ENCODE measurements at regions not wholly inside any gene's neighbourhood (a gene's known extent, or its start where the extent isn't known, plus 50 kb on each side); places are given as distances from the start of the nearest gene placed in this dataset.
"Not testable (repeated sequence)": the region's sequence is repeated elsewhere in the genome, so short reads cannot be mapped to it uniquely, and the experiment has no call there.

- no peak overlapping the region for H3K9ac ChIP-seq (ENCODE audit: low read length)
- no peak overlapping the region for H3K4me3 ChIP-seq (ENCODE audit: low read depth, low read length, poor library complexity, severe bottlenecking)
- TF ChIP-seq EZH2 (IDR thresholded peaks at IDR 0.05; ENCODE audit: borderline replicate concordance, low read length) (no peak), CTCF (IDR thresholded peaks at IDR 0.05; ENCODE audit: low read length) (no peak)
- no peaks in the 10 kb centered on the region for H4K20me1 ChIP-seq (ENCODE audit: insufficient read depth, low read length)
- no peaks in the 10 kb centered on the region for H3K9me3 ChIP-seq (ENCODE audit: low read length)
- no peaks in the 10 kb centered on the region for H3F3A ChIP-seq (ENCODE audit: insufficient read depth, low read length)
- no peaks in the 10 kb centered on the region; the same call in 1 of the 2 replicates for H3K9me2 ChIP-seq (ENCODE audit: low read depth, low read length)
- no peaks in the 10 kb centered on the region for H3K79me2 ChIP-seq (ENCODE audit: insufficient read depth, low read length)
- no peaks in the 10 kb centered on the region for H3K36me3 ChIP-seq (ENCODE audit: insufficient read depth, low read length)
- no peak overlapping the region for H2AFZ ChIP-seq (ENCODE audit: low read length)
- H3K4me1 ChIP-seq (ENCODE audit: insufficient read depth, low read length, severe bottlenecking): no peaks in the 10 kb centered on the region
- H3K27ac ChIP-seq (ENCODE audit: low read depth, low read length, poor library complexity, severe bottlenecking): no peak overlapping the region
- H3K4me2 ChIP-seq (ENCODE audit: low read length): no peak overlapping the region
- H3K27me3 ChIP-seq (ENCODE audit: insufficient read depth, low read length): no peaks in the 10 kb centered on the region
These were observed 1042.0 kb downstream of the DNAJB9 start for GRCh38 chr7:109611656-109612055.

GRCh38 chr7:109616551-109617069, 1046.9 kb downstream of the DNAJB9 start:
- Histone ChIP-seq H3F3A (ENCODE audit: insufficient read depth, low read length) (no peaks in the 10 kb centered on the region), H3K36me3 (ENCODE audit: insufficient read depth, low read length) (no peaks in the 10 kb centered on the region), H3K4me2 (ENCODE audit: low read length) (no peak overlapping the region), H3K9ac (ENCODE audit: low read length) (no peak overlapping the region), H3K4me1 (ENCODE audit: insufficient read depth, low read length, severe bottlenecking) (no peaks in the 10 kb centered on the region), H3K9me2 (ENCODE audit: low read depth, low read length) (no peaks in the 10 kb centered on the region), H4K20me1 (ENCODE audit: insufficient read depth, low read length) (no peaks in the 10 kb centered on the region), H3K79me2 (ENCODE audit: insufficient read depth, low read length) (no peaks in the 10 kb centered on the region), H3K27me3 (ENCODE audit: insufficient read depth, low read length) (no peaks in the 10 kb centered on the region), H2AFZ (ENCODE audit: low read length) (no peak overlapping the region), H3K9me3 (ENCODE audit: low read length) (no peaks in the 10 kb centered on the region), H3K4me3 (ENCODE audit: low read depth, low read length, poor library complexity, severe bottlenecking) (no peak overlapping the region), H3K27ac (ENCODE audit: low read depth, low read length, poor library complexity, severe bottlenecking) (no peak overlapping the region)
- TF ChIP-seq EZH2 (IDR thresholded peaks at IDR 0.05; ENCODE audit: borderline replicate concordance, low read length) (no peak), CTCF (IDR thresholded peaks at IDR 0.05; ENCODE audit: low read length) (no peak)

- H3K9me3 ChIP-seq (ENCODE audit: low read length): no peaks in the 10 kb centered on the region
- H3F3A ChIP-seq (ENCODE audit: insufficient read depth, low read length): no peaks in the 10 kb centered on the region
- H3K36me3 ChIP-seq (ENCODE audit: insufficient read depth, low read length): no peaks in the 10 kb centered on the region
- H3K4me3 ChIP-seq (ENCODE audit: low read depth, low read length, poor library complexity, severe bottlenecking): no peak overlapping the region
- no peaks in the 10 kb centered on the region for H4K20me1 ChIP-seq (ENCODE audit: insufficient read depth, low read length)
- no peak overlapping the region for H3K4me2 ChIP-seq (ENCODE audit: low read length)
- H2AFZ ChIP-seq (ENCODE audit: low read length): no peak overlapping the region
- no peaks in the 10 kb centered on the region for H3K9me2 ChIP-seq (ENCODE audit: low read depth, low read length)
- H3K79me2 ChIP-seq (ENCODE audit: insufficient read depth, low read length): no peaks in the 10 kb centered on the region
- no peaks in the 10 kb centered on the region for H3K4me1 ChIP-seq (ENCODE audit: insufficient read depth, low read length, severe bottlenecking)
- no peak overlapping the region for H3K9ac ChIP-seq (ENCODE audit: low read length)
- H3K27ac ChIP-seq (ENCODE audit: low read depth, low read length, poor library complexity, severe bottlenecking): no peak overlapping the region
- no peak for TF ChIP-seq CTCF (IDR thresholded peaks at IDR 0.05; ENCODE audit: low read length)
- TF ChIP-seq EZH2 (IDR thresholded peaks at IDR 0.05; ENCODE audit: borderline replicate concordance, low read length): no peak
- H3K27me3 ChIP-seq (ENCODE audit: insufficient read depth, low read length): no peaks in the 10 kb centered on the region
These were observed 1052.6 kb downstream of the DNAJB9 start for GRCh38 chr7:109622320-109622719.

- H3K4me2 ChIP-seq (ENCODE audit: low read length); H3K9me3 ChIP-seq (ENCODE audit: low read length): not testable (repeated sequence)
These were observed 1063.2 kb downstream of the DNAJB9 start for GRCh38 chr7:109632890-109633289.

More at GRCh38 chr7:109632890-109633289, 1063.2 kb downstream of the DNAJB9 start:
- not testable (repeated sequence) for H2AFZ ChIP-seq (ENCODE audit: low read length); H3K79me2 ChIP-seq (ENCODE audit: insufficient read depth, low read length); H3K4me3 ChIP-seq (ENCODE audit: low read depth, low read length, poor library complexity, severe bottlenecking); H3K9me2 ChIP-seq (ENCODE audit: low read depth, low read length); H3K27ac ChIP-seq (ENCODE audit: low read depth, low read length, poor library complexity, severe bottlenecking); H3K4me1 ChIP-seq (ENCODE audit: insufficient read depth, low read length, severe bottlenecking); H4K20me1 ChIP-seq (ENCODE audit: insufficient read depth, low read length); H3F3A ChIP-seq (ENCODE audit: insufficient read depth, low read length); H3K9ac ChIP-seq (ENCODE audit: low read length); H3K27me3 ChIP-seq (ENCODE audit: insufficient read depth, low read length); H3K36me3 ChIP-seq (ENCODE audit: insufficient read depth, low read length)
